Tibial artery (tissue), 4 donors: ENCODE measurements at regions not wholly inside any gene's neighbourhood (a gene's known extent, or its start where the extent isn't known, plus 50 kb on each side); places are given as distances from the start of the nearest gene placed in this dataset.

Source experiments
- DNase-seq, 2 donors: peaks; one replicate each; pipeline ENCODE4 v3.0.0-alpha.2; 2019
- H3K27ac ChIP-seq, 2 donors: fragments of 200-600 bp; sonication (generic) in 1 of 2; 1 replicate in 1 of 2; 2 replicates in 1 of 2; pipeline ENCODE4 v1.5.1; 2018 to 2019; ENCODE audit warnings: mild to moderate bottlenecking in 1 of 2
- H3K27me3 ChIP-seq, 2 donors: fragments of 200-600 bp; sonication (generic) in 1 of 2; one replicate each; pipeline versions ENCODE4 v1.5.1 to v1.6.0; 2016 to 2019
- H3K36me3 ChIP-seq, 3 donors: fragments of 200-600 bp; sonication (generic) in 2 of 3; one replicate each; pipeline ENCODE4 v1.5.1; 2016 to 2019; ENCODE audit warnings: mild to moderate bottlenecking in 2 of 3
- H3K4me1 ChIP-seq, 4 donors: fragments of 200-600 bp; sonication (generic) in 2 of 4; 1 replicate in 3 of 4; 2 replicates in 1 of 4; pipeline ENCODE4 v1.5.1; 2016 to 2019
- H3K4me3 ChIP-seq, 2 donors: fragments of 200-600 bp; sonication (generic) in 1 of 2; 1 replicate in 1 of 2; 2 replicates in 1 of 2; pipeline ENCODE4 v1.5.1; 2018 to 2019; ENCODE audit warnings: mild to moderate bottlenecking in 2 of 2
- H3K9me3 ChIP-seq, 3 donors: fragments of 200-600 bp; sonication (generic) in 1 of 3; one replicate each; pipeline ENCODE4 v1.5.1; 2016 to 2019
- intact Hi-C: fragments of 100-400 bp; cut with DNase I; formaldehyde crosslinking; loops from one replicate; pipeline ENCODE4 v1.15.0; 2023; ENCODE audit warnings: low total_unique reads
- TF ChIP-seq, protein P1 (sequence below), 2 experiments: fragments of 200-600 bp in 1 of 2; fragments of 450-650 bp in 1 of 2; IDR thresholded peaks; one replicate each; pipeline ENCODE4 v1.5.1; 2017 to 2019; ENCODE audit warnings: antibody characterized with exemption in 2 of 2, mild to moderate bottlenecking in 1 of 2, moderate library complexity in 1 of 2

DNA sequence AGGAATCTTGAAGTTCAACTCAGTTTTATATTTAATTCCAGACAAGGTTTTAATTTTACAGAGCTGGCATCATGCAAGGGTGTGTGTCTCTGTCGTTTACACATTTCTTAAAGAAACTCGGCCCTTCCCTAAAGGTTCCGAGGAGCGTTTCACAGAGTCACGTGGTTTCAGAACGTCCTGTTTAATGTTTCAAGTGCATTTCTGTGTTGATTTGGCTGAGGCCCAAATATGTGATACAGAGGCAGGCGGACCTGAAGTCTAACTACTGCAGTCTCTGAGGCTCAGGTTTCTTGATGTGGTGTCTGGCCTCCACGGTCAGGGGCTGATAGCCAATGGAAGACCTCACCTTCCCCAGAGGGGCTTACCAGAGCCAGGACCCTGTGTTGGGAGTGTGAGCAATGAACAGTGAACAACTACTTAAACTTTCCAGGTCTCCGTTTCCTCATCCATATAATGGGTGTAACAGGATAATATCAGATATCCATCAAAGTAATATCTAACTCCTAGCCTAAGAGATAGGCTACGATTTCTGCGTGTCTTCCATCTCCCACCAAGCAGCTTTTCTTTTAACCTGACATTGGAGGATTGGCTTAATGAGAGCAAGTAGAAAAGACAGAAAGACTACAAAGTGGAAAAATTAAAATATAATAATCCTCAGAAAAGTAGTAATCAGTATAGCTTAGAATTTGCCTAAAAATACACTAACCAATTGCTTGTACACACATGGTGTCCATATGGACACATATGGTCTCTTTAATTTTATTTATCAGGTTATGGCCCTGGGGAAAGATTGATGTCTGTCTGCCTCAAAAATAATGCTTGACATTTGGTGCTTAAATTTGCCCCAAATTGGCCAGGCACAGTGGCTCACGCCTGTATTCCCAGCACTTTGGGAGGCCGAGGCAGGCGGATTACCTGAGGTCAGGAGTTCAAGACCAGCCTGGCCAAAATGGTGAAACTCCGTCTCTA, 50.0 kb upstream of the TRIM2 start:
- DNase-seq, result no peak
- Histone ChIP-seq H3K9me3 (no peaks in the 10 kb centered on the region), H3K27ac (peak overlapping the region; percentile 17 to 26), H3K4me1 (peaks cover 0 to 21% (median 13%) of the 10 kb centered on the region in 4 donors), H3K4me3 (peak overlapping the region; percentile 57 to 60), H3K27me3 (no peaks in the 10 kb centered on the region), H3K36me3 (no peaks in the 10 kb centered on the region)
- intact Hi-C loops, result no loop called here
- TF ChIP-seq, protein P1, sequence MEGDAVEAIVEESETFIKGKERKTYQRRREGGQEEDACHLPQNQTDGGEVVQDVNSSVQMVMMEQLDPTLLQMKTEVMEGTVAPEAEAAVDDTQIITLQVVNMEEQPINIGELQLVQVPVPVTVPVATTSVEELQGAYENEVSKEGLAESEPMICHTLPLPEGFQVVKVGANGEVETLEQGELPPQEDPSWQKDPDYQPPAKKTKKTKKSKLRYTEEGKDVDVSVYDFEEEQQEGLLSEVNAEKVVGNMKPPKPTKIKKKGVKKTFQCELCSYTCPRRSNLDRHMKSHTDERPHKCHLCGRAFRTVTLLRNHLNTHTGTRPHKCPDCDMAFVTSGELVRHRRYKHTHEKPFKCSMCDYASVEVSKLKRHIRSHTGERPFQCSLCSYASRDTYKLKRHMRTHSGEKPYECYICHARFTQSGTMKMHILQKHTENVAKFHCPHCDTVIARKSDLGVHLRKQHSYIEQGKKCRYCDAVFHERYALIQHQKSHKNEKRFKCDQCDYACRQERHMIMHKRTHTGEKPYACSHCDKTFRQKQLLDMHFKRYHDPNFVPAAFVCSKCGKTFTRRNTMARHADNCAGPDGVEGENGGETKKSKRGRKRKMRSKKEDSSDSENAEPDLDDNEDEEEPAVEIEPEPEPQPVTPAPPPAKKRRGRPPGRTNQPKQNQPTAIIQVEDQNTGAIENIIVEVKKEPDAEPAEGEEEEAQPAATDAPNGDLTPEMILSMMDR (IDR thresholded peaks at IDR 0.05), result no peak
